ENCODE measurements at regions not wholly inside any gene's neighbourhood (a gene's known extent, or its start where the extent isn't known, plus 50 kb on each side); places are given as distances from the start of the nearest gene placed in this dataset.

GRCh38 chr1:29506678-29507225 is 270.4 kb downstream of the PTPRU start:
- FAIRE-seq (no peak), DNase-seq (ENCODE audit: insufficient read length) (no peak)
- TF ChIP-seq TAF1 (IDR thresholded peaks at IDR 0.05; ENCODE audit: borderline replicate concordance, low read depth, low read length) (no peak), POLR2A (IDR thresholded peaks at IDR 0.05; ENCODE audit: low read depth, low read length) (no peak), POLR2AphosphoS5 (IDR thresholded peaks at IDR 0.05; ENCODE audit: low read depth, low read length) (no peak)

- DNase-seq (ENCODE audit: insufficient read length) (no peak), FAIRE-seq (no peak)
- TF ChIP-seq TAF1 (IDR thresholded peaks at IDR 0.05; ENCODE audit: borderline replicate concordance, low read depth, low read length) (no peak), POLR2A (IDR thresholded peaks at IDR 0.05; ENCODE audit: low read depth, low read length) (no peak), POLR2AphosphoS5 (IDR thresholded peaks at IDR 0.05; ENCODE audit: low read depth, low read length) (no peak)
Observed at GRCh38 chr1:29505532-29506220, 269.4 kb downstream of the PTPRU start.

- TF ChIP-seq POLR2AphosphoS5 (IDR thresholded peaks at IDR 0.05; ENCODE audit: low read depth, low read length): no peak
- TF ChIP-seq TAF1 (IDR thresholded peaks at IDR 0.05; ENCODE audit: borderline replicate concordance, low read depth, low read length): no peak
- TF ChIP-seq POLR2A (IDR thresholded peaks at IDR 0.05; ENCODE audit: low read depth, low read length): no peak
- no peak for DNase-seq (ENCODE audit: insufficient read length)
- no peak for FAIRE-seq
Observed at GRCh38 chr1:29504709-29505410, 268.5 kb downstream of the PTPRU start.

- no peak for TF ChIP-seq POLR2A (IDR thresholded peaks at IDR 0.05; ENCODE audit: low read depth, low read length)
- TF ChIP-seq TAF1 (IDR thresholded peaks at IDR 0.05; ENCODE audit: borderline replicate concordance, low read depth, low read length): no peak
- no peak for TF ChIP-seq POLR2AphosphoS5 (IDR thresholded peaks at IDR 0.05; ENCODE audit: low read depth, low read length)
- FAIRE-seq: no peak
- DNase-seq (ENCODE audit: insufficient read length): no peak
Observed at GRCh38 chr1:29504196-29504595, 267.9 kb downstream of the PTPRU start.

GRCh38 chr1:29502911-29503840 is 266.9 kb downstream of the PTPRU start:
- TF ChIP-seq TAF1 (IDR thresholded peaks at IDR 0.05; ENCODE audit: borderline replicate concordance, low read depth, low read length) (no peak), POLR2A (IDR thresholded peaks at IDR 0.05; ENCODE audit: low read depth, low read length) (no peak), POLR2AphosphoS5 (IDR thresholded peaks at IDR 0.05; ENCODE audit: low read depth, low read length) (no peak)
- FAIRE-seq: no peak
- DNase-seq (ENCODE audit: insufficient read length): no peak

DNA sequence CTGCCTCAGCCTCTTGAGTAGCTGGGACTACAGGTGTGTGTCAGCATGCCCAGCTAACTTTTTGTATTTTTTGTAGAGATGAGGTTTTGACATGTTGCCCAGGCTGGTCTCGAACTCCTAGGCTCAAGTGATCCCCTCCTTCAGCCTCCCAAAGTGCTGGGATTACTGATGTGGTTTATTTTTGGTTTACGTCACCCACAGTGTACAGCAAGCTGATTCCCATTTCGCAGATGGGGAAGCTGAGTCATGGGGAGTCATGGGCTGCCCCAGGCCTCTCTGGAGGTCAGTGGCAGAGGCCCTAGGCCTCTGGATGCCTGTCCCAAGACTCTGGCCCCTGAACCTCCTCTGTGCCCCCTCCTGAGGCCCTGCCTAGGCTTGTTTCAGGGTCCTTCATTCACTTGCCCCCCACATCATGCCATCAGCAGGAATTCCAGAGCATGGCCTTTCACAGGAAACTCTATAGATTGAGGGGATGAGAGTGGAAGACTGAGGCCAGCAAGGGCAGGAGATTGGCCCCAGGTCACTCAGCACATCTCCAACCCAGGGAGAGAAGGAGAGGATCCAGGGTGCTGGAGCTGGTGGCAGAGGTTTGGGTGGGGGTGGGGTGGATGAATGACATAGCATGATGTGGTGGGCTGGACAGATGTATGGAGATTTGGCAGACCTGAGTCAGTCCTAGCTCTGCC is 266.0 kb downstream of the PTPRU start:
- TF ChIP-seq POLR2A (IDR thresholded peaks at IDR 0.05; ENCODE audit: low read depth, low read length): no peak
- TF ChIP-seq POLR2AphosphoS5 (IDR thresholded peaks at IDR 0.05; ENCODE audit: low read depth, low read length): no peak
- TF ChIP-seq TAF1 (IDR thresholded peaks at IDR 0.05; ENCODE audit: borderline replicate concordance, low read depth, low read length): no peak
- FAIRE-seq: no peak
- no peak for DNase-seq (ENCODE audit: insufficient read length)

GRCh38 chr1:29501227-29501976 is 265.1 kb downstream of the PTPRU start:
- FAIRE-seq: no peak
- TF ChIP-seq POLR2AphosphoS5 (IDR thresholded peaks at IDR 0.05; ENCODE audit: low read depth, low read length) (no peak), TAF1 (IDR thresholded peaks at IDR 0.05; ENCODE audit: borderline replicate concordance, low read depth, low read length) (no peak), POLR2A (IDR thresholded peaks at IDR 0.05; ENCODE audit: low read depth, low read length) (no peak)
- no peak for DNase-seq (ENCODE audit: insufficient read length)

DNA sequence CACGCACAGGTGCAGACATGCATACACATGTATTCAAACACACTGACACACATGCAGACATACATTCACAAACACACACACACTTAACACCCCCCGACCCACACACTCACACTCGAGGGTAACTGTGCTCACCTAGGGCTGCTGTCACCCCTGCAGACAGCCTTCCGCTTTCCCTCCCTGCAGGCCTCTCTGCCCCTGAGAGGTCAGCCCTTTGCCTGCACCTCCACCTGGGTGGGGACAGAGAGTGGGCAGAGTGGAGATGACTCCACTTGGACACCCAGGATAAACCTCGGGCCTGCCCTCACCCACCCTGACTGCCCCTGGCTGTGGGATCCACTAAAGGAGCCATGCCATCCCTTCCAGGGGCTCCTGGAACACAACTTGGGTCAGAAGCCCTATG is 264.3 kb downstream of the PTPRU start:
- no peak for TF ChIP-seq POLR2AphosphoS5 (IDR thresholded peaks at IDR 0.05; ENCODE audit: low read depth, low read length)
- TF ChIP-seq POLR2A (IDR thresholded peaks at IDR 0.05; ENCODE audit: low read depth, low read length): no peak
- no peak for TF ChIP-seq TAF1 (IDR thresholded peaks at IDR 0.05; ENCODE audit: borderline replicate concordance, low read depth, low read length)
- FAIRE-seq (no peak), DNase-seq (ENCODE audit: insufficient read length) (no peak)

- DNase-seq (ENCODE audit: insufficient read length): no peak
- TF ChIP-seq POLR2AphosphoS5 (IDR thresholded peaks at IDR 0.05; ENCODE audit: low read depth, low read length) (no peak), TAF1 (IDR thresholded peaks at IDR 0.05; ENCODE audit: borderline replicate concordance, low read depth, low read length) (no peak), POLR2A (IDR thresholded peaks at IDR 0.05; ENCODE audit: low read depth, low read length) (no peak)
- FAIRE-seq: no peak
Observed at GRCh38 chr1:29500041-29500440, 263.7 kb downstream of the PTPRU start.

DNA sequence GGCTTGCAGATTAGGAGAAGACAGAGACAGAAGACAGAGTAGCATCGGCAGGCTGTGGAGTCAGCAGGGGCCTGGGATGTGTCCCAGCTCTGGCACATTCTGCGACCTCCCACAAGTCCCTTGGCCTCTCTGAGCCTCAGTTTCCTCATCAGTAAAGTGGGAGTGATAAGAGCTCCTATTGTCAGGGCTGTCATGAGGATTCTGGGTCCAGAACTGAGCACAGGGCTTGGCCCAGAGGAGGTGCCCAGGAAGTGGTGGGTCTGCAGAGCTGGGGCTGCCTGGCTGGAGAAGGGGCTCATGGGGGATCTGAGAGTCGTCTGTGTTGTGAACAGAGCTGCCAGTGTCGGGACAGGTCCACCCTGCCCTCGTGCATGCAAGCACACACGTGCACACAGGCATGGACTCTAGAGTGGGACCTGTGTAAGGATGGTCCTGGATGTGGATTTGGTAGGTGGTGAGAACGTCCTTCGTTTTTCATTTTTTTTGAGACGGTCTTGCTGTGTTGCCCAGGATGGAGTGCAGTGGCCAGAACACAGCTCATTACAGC is 262.9 kb downstream of the PTPRU start:
- TF ChIP-seq POLR2A (IDR thresholded peaks at IDR 0.05; ENCODE audit: low read depth, low read length): no peak
- TF ChIP-seq TAF1 (IDR thresholded peaks at IDR 0.05; ENCODE audit: borderline replicate concordance, low read depth, low read length): no peak
- TF ChIP-seq POLR2AphosphoS5 (IDR thresholded peaks at IDR 0.05; ENCODE audit: low read depth, low read length): no peak
- no peak for FAIRE-seq
- DNase-seq (ENCODE audit: insufficient read length): no peak
